ENCODE measurements at regions not wholly inside any gene's neighbourhood (a gene's known extent, or its start where the extent isn't known, plus 50 kb on each side); places are given as distances from the start of the nearest gene placed in this dataset.

DNA sequence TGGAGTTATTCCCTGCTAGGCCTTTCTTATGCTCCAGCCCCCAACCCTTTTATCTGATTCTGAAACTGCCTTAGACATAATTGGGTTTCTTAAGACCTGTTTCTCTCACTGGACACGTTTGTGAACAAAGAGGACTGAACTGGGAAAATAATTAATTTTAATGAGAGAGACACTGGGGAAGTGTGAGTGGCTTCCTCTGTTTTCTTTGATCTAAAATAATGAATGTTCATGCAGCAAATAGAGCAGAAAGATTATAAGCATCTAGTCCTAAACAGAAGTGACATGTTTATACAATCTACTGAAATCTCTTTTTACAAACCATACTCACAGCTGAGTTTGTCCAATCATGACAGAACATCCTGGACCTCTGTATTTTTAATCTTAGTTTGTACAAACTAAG, 157.6 kb downstream of the SH3BGRL2 start:
- no TSS peak for BruUV-seq (replicated peaks)
- H3K9me1 ChIP-seq (ENCODE audit: insufficient read depth, low read length), result no peaks in the 10 kb centered on the region
- no peak for ATAC-seq (ENCODE audit: low read depth)
- H2BK120ac ChIP-seq (ENCODE audit: low read depth, low read length), result no peak overlapping the region
- no peak overlapping the region for H2AFZ ChIP-seq (replicated peaks; ENCODE audit: low read length, poor library complexity)
- no peak for TF ChIP-seq MAFK (IDR thresholded peaks at IDR 0.05; ENCODE audit: low read depth, low read length)
- no peak for TF ChIP-seq NFE2L2 (IDR thresholded peaks at IDR 0.05; ENCODE audit: low read depth, low read length)
- no peak for TF ChIP-seq CHD1 (IDR thresholded peaks at IDR 0.05; ENCODE audit: low read depth, low read length)
- TF ChIP-seq, protein P1, sequence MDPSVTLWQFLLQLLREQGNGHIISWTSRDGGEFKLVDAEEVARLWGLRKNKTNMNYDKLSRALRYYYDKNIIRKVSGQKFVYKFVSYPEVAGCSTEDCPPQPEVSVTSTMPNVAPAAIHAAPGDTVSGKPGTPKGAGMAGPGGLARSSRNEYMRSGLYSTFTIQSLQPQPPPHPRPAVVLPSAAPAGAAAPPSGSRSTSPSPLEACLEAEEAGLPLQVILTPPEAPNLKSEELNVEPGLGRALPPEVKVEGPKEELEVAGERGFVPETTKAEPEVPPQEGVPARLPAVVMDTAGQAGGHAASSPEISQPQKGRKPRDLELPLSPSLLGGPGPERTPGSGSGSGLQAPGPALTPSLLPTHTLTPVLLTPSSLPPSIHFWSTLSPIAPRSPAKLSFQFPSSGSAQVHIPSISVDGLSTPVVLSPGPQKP (IDR thresholded peaks at IDR 0.05; ENCODE audit: borderline replicate concordance, low read depth, low read length), result no peak
- TF ChIP-seq MXI1 (IDR thresholded peaks at IDR 0.05; ENCODE audit: borderline replicate concordance, low read depth, low read length), result no peak
- TF ChIP-seq, protein P2, sequence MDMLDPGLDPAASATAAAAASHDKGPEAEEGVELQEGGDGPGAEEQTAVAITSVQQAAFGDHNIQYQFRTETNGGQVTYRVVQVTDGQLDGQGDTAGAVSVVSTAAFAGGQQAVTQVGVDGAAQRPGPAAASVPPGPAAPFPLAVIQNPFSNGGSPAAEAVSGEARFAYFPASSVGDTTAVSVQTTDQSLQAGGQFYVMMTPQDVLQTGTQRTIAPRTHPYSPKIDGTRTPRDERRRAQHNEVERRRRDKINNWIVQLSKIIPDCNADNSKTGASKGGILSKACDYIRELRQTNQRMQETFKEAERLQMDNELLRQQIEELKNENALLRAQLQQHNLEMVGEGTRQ (IDR thresholded peaks at IDR 0.05; ENCODE audit: low read depth, low read length), result no peak
- no peak for TF ChIP-seq BHLHE40 (IDR thresholded peaks at IDR 0.05; ENCODE audit: low read depth, low read length)
- TF ChIP-seq RCOR1 (IDR thresholded peaks at IDR 0.05; ENCODE audit: insufficient replicate concordance, low read length), result no peak
- no peak for TF ChIP-seq SMC3 (IDR thresholded peaks at IDR 0.05; ENCODE audit: low read depth, low read length)
- no peak for TF ChIP-seq RFX5 (IDR thresholded peaks at IDR 0.05; ENCODE audit: low read depth, low read length)
- TF ChIP-seq POLR2A (IDR thresholded peaks at IDR 0.05; ENCODE audit: low read depth, low read length), result no peak
- no peak for TF ChIP-seq FOS (IDR thresholded peaks at IDR 0.05; ENCODE audit: low read depth, low read length)
- TF ChIP-seq, protein P3, sequence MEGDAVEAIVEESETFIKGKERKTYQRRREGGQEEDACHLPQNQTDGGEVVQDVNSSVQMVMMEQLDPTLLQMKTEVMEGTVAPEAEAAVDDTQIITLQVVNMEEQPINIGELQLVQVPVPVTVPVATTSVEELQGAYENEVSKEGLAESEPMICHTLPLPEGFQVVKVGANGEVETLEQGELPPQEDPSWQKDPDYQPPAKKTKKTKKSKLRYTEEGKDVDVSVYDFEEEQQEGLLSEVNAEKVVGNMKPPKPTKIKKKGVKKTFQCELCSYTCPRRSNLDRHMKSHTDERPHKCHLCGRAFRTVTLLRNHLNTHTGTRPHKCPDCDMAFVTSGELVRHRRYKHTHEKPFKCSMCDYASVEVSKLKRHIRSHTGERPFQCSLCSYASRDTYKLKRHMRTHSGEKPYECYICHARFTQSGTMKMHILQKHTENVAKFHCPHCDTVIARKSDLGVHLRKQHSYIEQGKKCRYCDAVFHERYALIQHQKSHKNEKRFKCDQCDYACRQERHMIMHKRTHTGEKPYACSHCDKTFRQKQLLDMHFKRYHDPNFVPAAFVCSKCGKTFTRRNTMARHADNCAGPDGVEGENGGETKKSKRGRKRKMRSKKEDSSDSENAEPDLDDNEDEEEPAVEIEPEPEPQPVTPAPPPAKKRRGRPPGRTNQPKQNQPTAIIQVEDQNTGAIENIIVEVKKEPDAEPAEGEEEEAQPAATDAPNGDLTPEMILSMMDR (conservative IDR thresholded peaks at IDR 0.05; ENCODE audit: low read depth, low read length), result no peak
- TF ChIP-seq MAZ (IDR thresholded peaks at IDR 0.05; ENCODE audit: borderline replicate concordance, low read depth, low read length), result no peak
- TF ChIP-seq RAD21 (IDR thresholded peaks at IDR 0.05; ENCODE audit: low read length), result no peak
- TF ChIP-seq CEBPB (IDR thresholded peaks at IDR 0.05; ENCODE audit: low read depth, low read length), result no peak
- in situ Hi-C loops (cut with MboI; ENCODE audit: low sequenced_read_pairs), result no loop called here
- no peaks in the 10 kb centered on the region for H4K20me1 ChIP-seq (ENCODE audit: insufficient read depth, low read length)
- H4K91ac ChIP-seq (ENCODE audit: insufficient read depth, low read depth, low read length), result no peak overlapping the region
- no peak for DNase-seq
- ChIA-PET CTCF (no interaction called here), POLR2A (ENCODE audit: unreplicated experiment) (no interaction called here)
- H3K27me3 ChIP-seq (ENCODE audit: control insufficient read depth, insufficient read depth, low read length), result no peaks in the 10 kb centered on the region
- H3K56ac ChIP-seq (ENCODE audit: extremely low read depth, insufficient read depth, low read length), result no peak overlapping the region
- no peak overlapping the region for H3K23ac ChIP-seq (ENCODE audit: low read depth, low read length)
- H3K14ac ChIP-seq (replicated peaks; ENCODE audit: low read depth, low read length), result no peak overlapping the region
- no peak overlapping the region for H2AK9ac ChIP-seq (replicated peaks; ENCODE audit: low read depth, low read length, poor library complexity)
- intact Hi-C loops (cut with micrococcal nuclease), result no loop called here
- H2BK20ac ChIP-seq (ENCODE audit: low read depth, low read length), result no peak overlapping the region
- no peak overlapping the region for H4K8ac ChIP-seq (ENCODE audit: low read depth in 2 of 2, low read length in 2 of 2)
- no peak overlapping the region for H4K5ac ChIP-seq (ENCODE audit: low read depth, low read length)
- H2BK15ac ChIP-seq (ENCODE audit: low read depth, low read length), result no peak overlapping the region
- no peaks in the 10 kb centered on the region for H3K79me1 ChIP-seq (ENCODE audit: low read depth in 1 of 2, low read length in 2 of 2)
- H3K4me2 ChIP-seq (ENCODE audit: low read depth, low read length), result no peak overlapping the region
- H3K27ac ChIP-seq (ENCODE audit: insufficient read depth, low read length), result no peak overlapping the region
- H3K4me3 ChIP-seq (ENCODE audit: insufficient read depth, low read depth, low read length), result no peak overlapping the region
- H3K18ac ChIP-seq (ENCODE audit: low read depth, low read length), result no peak overlapping the region
- H2BK5ac ChIP-seq (ENCODE audit: low read depth, low read length, poor library complexity, severe bottlenecking), result no peak overlapping the region
- H2AK5ac ChIP-seq (ENCODE audit: low read depth, low read length), result no peak overlapping the region
- dilution Hi-C loops (cut with HindIII; ENCODE audit: low sequenced_read_pairs, unreplicated experiment), result no loop called here
- no CpG with 5 or more reads among the region's 1 CpG for WGBS, 2 experiments (ENCODE audit: extremely low coverage in 2 of 2, insufficient read length in 1 of 2)
- H3K4me1 ChIP-seq (ENCODE audit: control insufficient read depth, insufficient read depth, low read length), result no peaks in the 10 kb centered on the region
- no peak overlapping the region for H3K9ac ChIP-seq (ENCODE audit: low read depth, low read length)
- no peaks in the 10 kb centered on the region for H3K9me3 ChIP-seq (ENCODE audit: control insufficient read depth, insufficient read depth, low read length)
- no peak overlapping the region for H3K4ac ChIP-seq (ENCODE audit: low read depth, low read length)
- H3K36me3 ChIP-seq (ENCODE audit: control insufficient read depth, insufficient read depth, low read length), result no peaks in the 10 kb centered on the region
